ENCODE measurements at regions not wholly inside any gene's neighbourhood (a gene's known extent, or its start where the extent isn't known, plus 50 kb on each side); places are given as distances from the start of the nearest gene placed in this dataset.

- no peaks in the 10 kb centered on the region for H4K20me1 ChIP-seq (ENCODE audit: control insufficient read depth, insufficient read depth, low read depth, low read length)
- no peaks in the 10 kb centered on the region for H3K9me2 ChIP-seq (replicated peaks; ENCODE audit: control insufficient read depth, low read length)
- H3K27me3 ChIP-seq (ENCODE audit: control insufficient read depth, low read length) = no peaks in the 10 kb centered on the region
- no peaks in the 10 kb centered on the region for H3K36me3 ChIP-seq (ENCODE audit: control insufficient read depth, low read length)
- no peaks in the 10 kb centered on the region for H3F3A ChIP-seq (ENCODE audit: control insufficient read depth, insufficient read depth)
- H3K79me2 ChIP-seq (ENCODE audit: control insufficient read depth, low read length) = no peaks in the 10 kb centered on the region
- H3K4me2 ChIP-seq (ENCODE audit: low read length) = no peak overlapping the region
- no peaks in the 10 kb centered on the region for H3K9me3 ChIP-seq (ENCODE audit: control insufficient read depth, insufficient read depth, low read length)
- no peak overlapping the region for H3K4me3 ChIP-seq (ENCODE audit: low read length)
- no peaks in the 10 kb centered on the region for H3K4me1 ChIP-seq (ENCODE audit: control insufficient read depth, low read length)
- TF ChIP-seq CTCF (IDR thresholded peaks at IDR 0.05; ENCODE audit: low read depth, low read length, poor library complexity, severe bottlenecking) = no peak
- no peak for TF ChIP-seq EZH2phosphoT487 (IDR thresholded peaks at IDR 0.05; ENCODE audit: borderline replicate concordance, low read length)
- no peak overlapping the region for H3K27ac ChIP-seq (ENCODE audit: low read depth, low read length)
Observed at GRCh38 chr4:14912426-14912825, 89.9 kb upstream of the CPEB2 start.

GRCh38 chr4:14915018-14915417 lies 87.3 kb upstream of the CPEB2 start:
- Histone ChIP-seq H3K27me3 (ENCODE audit: control insufficient read depth, low read length) (no peaks in the 10 kb centered on the region), H3K9me2 (replicated peaks; ENCODE audit: control insufficient read depth, low read length) (no peaks in the 10 kb centered on the region), H3K79me2 (ENCODE audit: control insufficient read depth, low read length) (no peaks in the 10 kb centered on the region), H3F3A (ENCODE audit: control insufficient read depth, insufficient read depth) (no peaks in the 10 kb centered on the region), H3K4me2 (ENCODE audit: low read length) (no peak overlapping the region), H3K9me3 (ENCODE audit: control insufficient read depth, insufficient read depth, low read length) (no peaks in the 10 kb centered on the region), H4K20me1 (ENCODE audit: control insufficient read depth, insufficient read depth, low read depth, low read length) (no peaks in the 10 kb centered on the region), H3K4me3 (ENCODE audit: low read length) (no peak overlapping the region), H3K27ac (ENCODE audit: low read depth, low read length) (no peak overlapping the region), H3K4me1 (ENCODE audit: control insufficient read depth, low read length) (no peaks in the 10 kb centered on the region), H3K36me3 (ENCODE audit: control insufficient read depth, low read length) (no peaks in the 10 kb centered on the region)
- TF ChIP-seq EZH2phosphoT487 (IDR thresholded peaks at IDR 0.05; ENCODE audit: borderline replicate concordance, low read length) = no peak
- TF ChIP-seq CTCF (IDR thresholded peaks at IDR 0.05; ENCODE audit: low read depth, low read length, poor library complexity, severe bottlenecking) = no peak

- H3K36me3 ChIP-seq (ENCODE audit: control insufficient read depth, low read length) = no peaks in the 10 kb centered on the region
- no peaks in the 10 kb centered on the region for H3K9me3 ChIP-seq (ENCODE audit: control insufficient read depth, insufficient read depth, low read length)
- no peaks in the 10 kb centered on the region for H3F3A ChIP-seq (ENCODE audit: control insufficient read depth, insufficient read depth)
- no peaks in the 10 kb centered on the region for H3K4me1 ChIP-seq (ENCODE audit: control insufficient read depth, low read length)
- H3K9me2 ChIP-seq (replicated peaks; ENCODE audit: control insufficient read depth, low read length) = no peaks in the 10 kb centered on the region
- H3K27me3 ChIP-seq (ENCODE audit: control insufficient read depth, low read length) = no peaks in the 10 kb centered on the region
- TF ChIP-seq CTCF (IDR thresholded peaks at IDR 0.05; ENCODE audit: low read depth, low read length, poor library complexity, severe bottlenecking) = no peak
- TF ChIP-seq EZH2phosphoT487 (IDR thresholded peaks at IDR 0.05; ENCODE audit: borderline replicate concordance, low read length) = no peak
- no peaks in the 10 kb centered on the region for H4K20me1 ChIP-seq (ENCODE audit: control insufficient read depth, insufficient read depth, low read depth, low read length)
- H3K27ac ChIP-seq (ENCODE audit: low read depth, low read length) = no peak overlapping the region
- H3K79me2 ChIP-seq (ENCODE audit: control insufficient read depth, low read length) = no peaks in the 10 kb centered on the region
- H3K4me3 ChIP-seq (ENCODE audit: low read length) = no peak overlapping the region
- H3K4me2 ChIP-seq (ENCODE audit: low read length) = no peak overlapping the region
Observed at GRCh38 chr4:14916554-14917297, 85.6 kb upstream of the CPEB2 start.

Measured in DOHH2 (cell line).